ENCODE measurements at regions not wholly inside any gene's neighbourhood (a gene's known extent, or its start where the extent isn't known, plus 50 kb on each side); places are given as distances from the start of the nearest gene placed in this dataset.

GRCh38 chr6:90463359-90463758 lies 123.5 kb downstream of the MAP3K7 start:
- peaks cover 6% of the 10 kb centered on the region for H3K27me3 Mint-ChIP-seq (ENCODE audit: insufficient read depth, low read depth, poor library complexity)
- no peak overlapping the region for H3K27ac ChIP-seq (ENCODE audit: low read depth)
- no peak overlapping the region for H3K4me2 ChIP-seq
- H3K79me2 ChIP-seq (replicated peaks; ENCODE audit: insufficient read depth) = no peaks in the 10 kb centered on the region
- no peaks in the 10 kb centered on the region for H3K4me1 ChIP-seq (ENCODE audit: insufficient read depth)
- H3K27ac Mint-ChIP-seq = no peak overlapping the region
- H3K4me3 ChIP-seq = no peak overlapping the region
- ATAC-seq (no peak), DNase-seq (ENCODE audit: low spot score) (no peak)
- no peaks in the 10 kb centered on the region for H3F3A ChIP-seq (replicated peaks; ENCODE audit: low read depth)
- peaks cover 8% of the 10 kb centered on the region; the same call in 2 of the 3 replicates for H3K9me3 Mint-ChIP-seq
- no peaks in the 10 kb centered on the region for H3K27me3 ChIP-seq (ENCODE audit: insufficient read depth)
- H2AFZ ChIP-seq = no peak overlapping the region
- H4K20me1 ChIP-seq (replicated peaks; ENCODE audit: insufficient read depth) = no peaks in the 10 kb centered on the region
- TF ChIP-seq ZNF462 (CRISPR knock-in tag; IDR thresholded peaks at IDR 0.05) = no peak
- no peak for TF ChIP-seq EZH2 (IDR thresholded peaks at IDR 0.05; ENCODE audit: low read depth, unreplicated experiment)
- TF ChIP-seq EZH2phosphoT487 (IDR thresholded peaks at IDR 0.05; ENCODE audit: unreplicated experiment) = no peak
- TF ChIP-seq CTCF (conservative IDR thresholded peaks at IDR 0.05; ENCODE audit: low read depth in 2 of 2) = no peak
- TF ChIP-seq CREB1 (CRISPR knock-in tag; IDR thresholded peaks at IDR 0.05; ENCODE audit: low read depth) = no peak
- TF ChIP-seq ZNF331 (CRISPR knock-in tag; IDR thresholded peaks at IDR 0.05; ENCODE audit: low read depth) = no peak
- TF ChIP-seq ETS1 (IDR thresholded peaks at IDR 0.05) = no peak
- no peak for TF ChIP-seq ZNF114 (CRISPR knock-in tag; IDR thresholded peaks at IDR 0.05)
- no peak for TF ChIP-seq REST (IDR thresholded peaks at IDR 0.05; ENCODE audit: unreplicated experiment)
- no peak for TF ChIP-seq POLR2AphosphoS5 (IDR thresholded peaks at IDR 0.05; ENCODE audit: low read depth)
- no peak for TF ChIP-seq STAT1 (IDR thresholded peaks at IDR 0.05; ENCODE audit: unreplicated experiment)
- no peak for TF ChIP-seq NANOG (IDR thresholded peaks at IDR 0.05; ENCODE audit: borderline replicate concordance)
- TF ChIP-seq JUNB (IDR thresholded peaks at IDR 0.05; ENCODE audit: unreplicated experiment) = no peak
- H3K36me3 ChIP-seq (ENCODE audit: insufficient read depth) = no peaks in the 10 kb centered on the region
- no peak overlapping the region for H3K4me3 Mint-ChIP-seq
- H3K9me2 ChIP-seq (ENCODE audit: insufficient read depth) = no peaks in the 10 kb centered on the region
- H3K36me3 Mint-ChIP-seq (ENCODE audit: low read depth) = no peaks in the 10 kb centered on the region
- no peaks in the 10 kb centered on the region; the same call in 2 of the 3 replicates for H3K4me1 Mint-ChIP-seq
